DMS153 treated with DMSO at 0.1 percent for 48 hours (cell line): ENCODE measurements at regions not wholly inside any gene's neighbourhood (a gene's known extent, or its start where the extent isn't known, plus 50 kb on each side); places are given as distances from the start of the nearest gene placed in this dataset.
"Not testable (repeated sequence)": the region's sequence is repeated elsewhere in the genome, so short reads cannot be mapped to it uniquely, and the experiment has no call there.

Source experiments
- DNase-seq: peaks from one replicate; lab custom pipeline; 2025; ENCODE audit not compliant: unreplicated experiment; lab: John Stamatoyannopoulos, UW

DNA sequence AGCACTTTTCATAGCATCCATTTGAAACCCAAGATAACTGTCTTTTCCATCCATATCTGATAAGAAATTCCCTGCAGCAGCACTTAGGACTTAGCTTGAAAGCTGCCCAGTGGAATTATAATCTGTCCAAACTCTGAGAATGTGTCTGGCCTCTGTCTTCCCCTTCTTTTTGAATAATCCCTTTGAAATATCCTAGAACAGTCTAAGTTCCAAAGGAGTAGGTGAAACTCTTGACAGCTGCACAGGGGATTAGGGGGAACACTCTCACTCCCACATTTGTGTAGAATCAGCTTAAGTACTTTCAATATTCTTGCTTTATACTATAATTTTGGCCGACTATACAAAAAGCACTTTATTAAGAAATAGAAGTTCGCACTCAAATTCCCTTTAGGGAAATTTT lies 157.7 kb downstream of the PAPSS1 start:
- DNase-seq = no peak

DNA sequence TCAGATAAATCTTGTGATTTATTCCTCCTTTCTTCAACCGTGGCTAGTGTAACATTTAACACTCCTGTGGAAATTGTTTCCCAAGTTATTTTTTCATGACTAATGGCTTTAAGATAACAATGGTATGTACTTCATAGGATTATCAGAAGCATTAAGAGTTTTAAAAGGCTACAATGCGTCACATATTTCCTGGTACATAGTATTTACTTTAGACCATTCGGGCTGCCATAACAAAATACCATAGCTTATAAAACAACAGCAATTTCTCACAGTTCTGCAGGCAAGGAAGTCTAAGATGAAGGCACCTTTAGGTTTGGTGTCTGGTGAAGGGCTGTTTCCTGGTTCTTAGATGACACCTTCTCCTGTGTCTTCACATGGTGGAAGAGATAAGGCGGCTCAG lies 158.6 kb downstream of the PAPSS1 start:
- no peak for DNase-seq

DNA sequence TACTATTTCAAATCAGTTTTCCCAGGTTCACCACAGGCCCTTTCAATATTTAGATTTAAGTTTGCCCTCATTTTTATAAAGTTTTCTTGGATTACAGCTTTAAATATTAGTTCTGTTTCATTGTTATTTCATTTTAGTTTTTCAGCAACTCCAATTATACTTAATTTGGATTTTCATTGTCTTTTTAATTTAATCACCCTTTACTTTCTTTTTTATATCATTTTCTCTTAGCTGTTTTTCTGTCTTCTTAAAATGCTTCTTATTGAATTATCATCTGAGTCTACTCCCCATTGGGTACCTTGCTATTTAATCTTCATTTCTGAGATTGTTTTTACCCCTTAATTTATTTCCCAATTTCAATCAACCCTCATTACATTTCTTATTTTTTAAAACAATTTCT lies 160.4 kb downstream of the PAPSS1 start:
- DNase-seq = no peak

DNA sequence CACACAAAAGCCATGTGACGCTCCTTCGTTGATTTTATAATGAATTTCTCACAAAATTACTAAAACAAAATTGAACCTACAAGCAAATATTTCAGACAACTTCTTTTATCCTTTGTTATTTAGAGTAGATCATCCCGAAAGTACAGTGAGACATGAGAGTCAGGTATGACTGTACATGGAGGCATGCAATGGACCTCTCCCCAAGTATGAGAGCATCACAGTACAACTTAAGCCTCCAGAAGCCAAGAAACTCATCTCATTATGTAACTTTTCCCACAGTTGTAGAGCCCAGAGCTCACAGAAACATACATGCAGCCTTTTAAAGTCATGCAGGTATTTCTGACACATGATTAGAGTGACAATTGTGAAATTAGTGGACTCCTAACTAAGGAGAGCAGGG lies 167.7 kb downstream of the PAPSS1 start:
- DNase-seq = no peak

DNA sequence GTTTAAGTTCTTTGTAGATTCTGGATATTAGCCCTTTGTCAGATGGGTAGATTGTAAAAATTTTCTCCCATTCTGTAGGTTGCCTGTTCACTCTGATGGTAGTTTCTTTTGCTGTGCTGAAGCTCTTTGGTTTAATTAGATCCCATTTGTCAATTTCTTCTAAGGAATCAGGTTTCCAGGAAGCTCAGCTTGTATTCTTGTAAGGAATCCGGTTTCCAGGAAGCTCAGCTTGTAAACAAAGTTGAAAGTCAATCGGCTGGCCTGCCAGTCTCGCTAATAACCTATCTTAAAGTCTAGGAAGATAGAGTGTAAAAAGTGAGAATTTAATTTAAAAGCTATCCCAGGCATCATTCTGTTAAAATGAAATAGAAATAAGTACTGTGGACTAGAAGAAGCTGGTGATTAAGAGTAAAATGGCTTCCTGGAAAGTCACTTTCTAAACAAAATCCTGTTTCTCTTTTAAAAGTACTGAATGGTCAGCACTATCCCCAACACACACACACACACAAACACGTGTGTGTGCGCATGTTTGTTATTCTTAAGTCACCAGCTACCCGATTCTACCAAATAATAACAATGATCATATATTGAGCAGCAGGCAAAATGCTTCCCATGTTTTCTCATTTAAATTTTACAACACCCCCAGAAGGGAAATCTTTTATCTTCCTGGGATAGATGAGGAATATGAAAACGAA lies 171.7 kb downstream of the PAPSS1 start:
- DNase-seq = no peak

DNA sequence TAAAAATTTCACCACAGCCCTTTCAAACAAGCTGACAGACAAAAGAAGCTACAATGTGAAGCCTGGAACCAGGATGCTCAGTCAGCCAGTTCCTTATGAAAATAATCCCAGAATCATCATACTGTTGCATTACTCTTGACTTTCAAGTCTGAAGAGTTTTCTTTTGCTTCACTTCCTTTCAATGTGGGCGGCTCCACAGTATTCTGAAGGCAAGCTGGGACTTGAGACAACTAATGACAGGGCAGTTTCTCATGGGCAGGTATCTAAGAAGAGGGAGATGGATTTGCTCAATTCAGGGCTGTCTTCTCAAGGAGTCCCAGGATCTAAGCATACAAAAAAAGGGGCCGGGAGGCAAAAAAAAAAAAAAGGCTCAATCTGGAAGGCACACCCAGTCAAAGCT lies 173.4 kb downstream of the PAPSS1 start:
- no peak for DNase-seq

- no peak for DNase-seq
Measured at GRCh38 chr4:107541511-107541910, 178.5 kb downstream of the PAPSS1 start.

GRCh38 chr4:107531927-107532326 lies 188.1 kb downstream of the PAPSS1 start:
- no peak for DNase-seq

GRCh38 chr4:107520368-107520767 lies 199.7 kb downstream of the PAPSS1 start:
- DNase-seq = no peak

- no peak for DNase-seq
Measured at GRCh38 chr4:107519053-107519452, 201.0 kb downstream of the PAPSS1 start.

DNA sequence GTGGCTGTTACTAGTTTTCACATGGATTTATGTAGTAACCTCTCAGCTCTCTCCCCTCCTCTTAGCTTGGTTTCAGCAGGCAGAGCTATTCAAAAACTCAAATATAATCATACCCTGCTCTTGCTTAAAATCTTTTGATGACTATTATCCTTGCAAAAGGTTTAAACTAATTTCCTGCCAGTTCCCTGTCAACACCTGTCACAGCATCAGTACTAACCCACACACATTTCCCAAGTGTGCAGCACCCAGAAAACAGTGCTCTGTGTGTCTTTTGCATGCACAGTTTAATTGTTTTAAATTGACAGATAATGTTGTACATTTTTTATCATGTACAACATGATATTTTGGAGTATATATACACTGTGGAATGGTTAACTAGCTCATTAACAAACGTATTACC lies 202.0 kb downstream of the PAPSS1 start:
- no peak for DNase-seq

GRCh38 chr4:107512549-107512948 lies 207.5 kb downstream of the PAPSS1 start:
- no peak for DNase-seq

DNA sequence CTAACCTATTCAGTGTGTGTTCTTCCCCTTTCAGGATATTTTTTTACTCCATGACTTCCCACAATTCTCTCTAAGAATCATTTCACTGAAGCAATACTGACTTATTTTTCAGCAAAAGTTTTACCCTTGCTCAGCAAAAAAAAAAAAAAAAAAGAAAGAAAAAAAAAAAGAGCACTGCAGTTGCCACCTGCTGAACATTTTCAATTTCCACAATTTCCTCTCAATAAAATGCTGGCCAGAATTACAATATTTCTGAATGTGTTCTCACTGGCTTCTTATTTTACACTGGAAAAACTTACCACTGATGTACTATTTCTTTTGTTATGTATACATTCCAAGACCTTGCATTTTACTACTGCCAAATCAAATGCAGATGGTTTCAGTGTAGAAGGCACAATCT lies 210.4 kb downstream of the PAPSS1 start:
- no peak for DNase-seq

DNA sequence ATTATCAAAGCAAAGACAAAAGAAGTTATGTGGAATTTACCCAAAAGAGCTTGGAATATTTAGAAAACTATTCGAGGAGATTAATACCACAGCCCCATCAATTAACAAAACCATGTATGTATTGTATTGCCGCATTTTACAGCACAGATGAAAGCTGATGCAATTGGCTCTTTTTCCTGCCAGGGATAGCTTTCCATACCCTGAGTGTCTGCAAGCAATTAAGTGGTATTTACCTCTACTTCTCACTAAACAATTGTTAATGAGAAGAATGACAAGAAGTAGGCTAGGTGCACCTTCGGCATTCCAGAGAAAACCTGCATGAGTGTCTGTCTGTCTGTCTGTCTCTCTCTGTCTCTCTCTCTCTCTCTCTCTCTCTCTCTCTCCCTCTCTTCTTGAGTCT lies 219.5 kb downstream of the PAPSS1 start:
- DNase-seq = no peak

DNA sequence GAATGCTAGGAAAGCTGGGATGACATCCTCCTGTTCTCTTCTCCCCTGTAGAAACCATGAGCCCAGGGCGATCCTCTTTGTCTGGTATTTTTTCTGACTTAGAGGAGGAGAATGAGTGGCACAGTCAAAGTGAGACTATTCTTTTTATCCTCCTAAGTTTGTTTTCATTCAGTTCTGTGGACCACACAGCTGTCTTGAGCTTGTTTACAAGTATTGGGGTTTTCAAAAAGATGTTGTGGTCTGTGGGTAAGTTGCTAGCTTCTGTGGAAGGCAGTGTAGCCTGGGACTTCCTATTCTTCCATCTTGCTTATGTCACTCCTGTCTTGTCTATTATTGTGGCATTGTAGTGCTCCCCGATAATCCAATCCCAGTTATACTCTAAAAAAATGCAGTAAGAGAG lies 223.0 kb downstream of the PAPSS1 start:
- no peak for DNase-seq

DNA sequence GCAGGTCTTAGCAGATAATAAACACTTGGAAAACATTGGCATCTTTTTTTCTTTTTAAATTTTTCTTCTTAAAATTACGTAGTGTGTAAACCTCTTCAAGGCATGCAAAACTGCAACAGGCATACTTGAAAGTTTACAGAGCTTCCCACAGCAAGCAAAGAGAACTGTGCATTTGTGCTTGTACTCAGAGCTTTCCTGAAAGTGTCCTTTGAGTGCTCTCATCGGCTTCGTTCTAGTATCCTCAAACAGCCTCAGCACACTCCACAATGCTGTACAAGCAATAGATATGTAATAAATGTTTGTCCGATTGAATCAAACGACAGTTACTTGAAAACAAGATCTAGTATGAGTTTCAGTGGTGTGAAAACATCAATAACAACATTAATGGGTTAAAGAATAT lies 227.5 kb downstream of the PAPSS1 start:
- no peak for DNase-seq

GRCh38 chr4:107490116-107490515 lies 229.9 kb downstream of the PAPSS1 start:
- DNase-seq = no peak

- not testable (repeated sequence) for DNase-seq
Measured at GRCh38 chr4:107483621-107484020, 236.4 kb downstream of the PAPSS1 start.

- DNase-seq = no peak
Measured at GRCh38 chr4:107482546-107482945, 237.5 kb downstream of the PAPSS1 start.

GRCh38 chr4:107478327-107478980 lies 241.6 kb downstream of the PAPSS1 start:
- DNase-seq = no peak

DNA sequence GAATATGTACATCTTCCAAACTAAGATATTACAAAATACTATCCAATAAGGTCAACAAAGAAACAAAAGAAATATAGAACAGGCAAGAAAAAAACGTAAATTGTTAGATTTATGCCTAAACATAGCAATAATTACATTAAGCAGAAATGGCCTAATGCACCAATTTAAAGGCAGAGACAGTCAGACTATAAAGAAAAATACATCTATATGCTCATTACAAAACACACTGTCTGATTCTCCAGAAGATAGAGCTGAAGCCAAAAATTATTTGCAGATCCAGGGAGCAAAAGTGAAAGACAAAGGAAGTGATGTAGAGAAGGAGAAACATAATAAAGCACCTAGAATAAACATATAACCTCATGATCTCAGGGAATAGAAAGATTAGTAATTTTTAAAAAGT lies 246.9 kb downstream of the PAPSS1 start:
- DNase-seq = no peak

DNA sequence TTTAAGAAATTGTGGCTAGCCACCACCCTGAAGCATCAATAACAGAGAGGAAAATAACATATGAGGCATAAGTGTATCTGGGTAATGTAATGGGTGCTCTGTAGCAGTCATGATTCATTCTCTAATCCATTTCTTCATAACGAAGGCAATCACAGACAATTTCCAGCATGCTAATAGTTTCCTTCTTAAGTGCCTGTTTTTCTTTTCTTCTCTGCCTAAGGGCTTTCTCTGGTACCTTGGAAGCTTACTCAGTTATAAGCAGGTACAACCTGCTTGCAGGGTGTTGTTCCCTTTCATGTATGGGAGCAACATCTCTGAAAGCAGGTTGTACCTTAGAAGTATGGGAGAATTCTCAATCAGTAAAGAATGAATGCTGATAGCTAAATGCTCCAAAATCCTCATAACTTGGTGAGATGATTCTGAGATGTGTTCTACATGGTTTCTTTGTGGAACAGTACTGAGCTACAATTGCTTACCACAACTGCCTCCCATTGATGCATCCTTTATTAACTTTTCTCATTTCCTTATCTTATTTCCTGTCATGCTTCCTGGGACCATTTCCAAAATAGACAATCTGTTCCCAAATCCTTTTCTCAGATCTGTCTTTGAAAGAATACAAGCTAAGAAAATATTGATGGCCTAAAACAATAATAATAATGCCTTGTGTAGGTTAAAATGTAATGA lies 247.6 kb downstream of the PAPSS1 start:
- no peak for DNase-seq
